Upper lobe of left lung (tissue), 6 donors: ENCODE measurements at regions not wholly inside any gene's neighbourhood (a gene's known extent, or its start where the extent isn't known, plus 50 kb on each side); places are given as distances from the start of the nearest gene placed in this dataset.

Experiments used
- ATAC-seq, 2 donors: fragments of 200-7000 bp; cut with Tn5 transposase; one replicate each; pipeline ENCODE4 v1.9.1; 2022; ENCODE audit warnings: mild to moderate bottlenecking in 2 of 2, moderate library complexity in 2 of 2; ENCODE audit not compliant: low FRiP score in 2 of 2
- DNase-seq, 2 donors: peaks; one replicate each; pipeline ENCODE4 v3.0.0-alpha.2; 2019 to 2020
- H3K27ac ChIP-seq, 4 donors: fragments of 200-600 bp; sonication (generic); one replicate each; pipeline ENCODE4 v1.5.1; 2016 to 2019
- H3K27me3 ChIP-seq, 4 donors: fragments of 200-600 bp; sonication (generic); one replicate each; pipeline ENCODE4 v1.5.1; 2017 to 2019
- H3K36me3 ChIP-seq, 4 donors: fragments of 200-600 bp; sonication (generic); one replicate each; pipeline ENCODE4 v1.5.1; 2016 to 2019
- H3K4me1 ChIP-seq, 4 donors: fragments of 200-600 bp; sonication (generic); one replicate each; pipeline ENCODE4 v1.5.1; 2018 to 2019
- H3K4me3 ChIP-seq, 4 donors: fragments of 200-600 bp; sonication (generic); one replicate each; pipeline ENCODE4 v1.5.1; 2017 to 2019; ENCODE audit warnings: mild to moderate bottlenecking in 2 of 4, moderate library complexity in 1 of 4
- H3K9me3 ChIP-seq, 4 donors: fragments of 200-600 bp; sonication (generic); one replicate each; pipeline ENCODE4 v1.5.1; 2018 to 2019
- EP300 ChIP-seq, 4 donors: sonication (generic); formaldehyde crosslinking; IDR thresholded peaks; one replicate each; pipeline ENCODE4 v1.5.1; 2017; ENCODE audit warnings: antibody characterized with exemption in 4 of 4, control low read depth in 2 of 4
- POLR2A ChIP-seq, 4 donors: fragments of 450-650 bp; IDR thresholded peaks; one replicate each; pipeline ENCODE4 v1.5.1; 2016 to 2017; ENCODE audit warnings: antibody characterized with exemption in 4 of 4, mild to moderate bottlenecking in 2 of 4
- POLR2AphosphoS5 ChIP-seq, 2 donors: sonication (generic); formaldehyde crosslinking; IDR thresholded peaks; one replicate each; pipeline ENCODE4 v1.5.1; 2017; ENCODE audit warnings: antibody characterized with exemption in 2 of 2
- WGBS, 2 donors: methylation state at CpG; one replicate each; pipeline ENCODE4 v1.1.5; 2017 to 2018; 5-methylcytosine and 5-hydroxymethylcytosine counted together
- TF ChIP-seq, protein P1 (sequence below), 6 experiments: fragments of 450-650 bp in 4 of 6; fragments of 200-600 bp in 2 of 6; sonication (generic) in 2 of 6; IDR thresholded peaks; one replicate each; pipeline ENCODE4 v1.5.1; 2016 to 2019; ENCODE audit warnings: antibody characterized with exemption in 6 of 6
- donor health status: DM: no; HTN: no; CAD: no; lungs with moderate emphysema.
- donor health status: DM: no; HTN: yes; CAD: no; lungs with severe emphysema.

DNA sequence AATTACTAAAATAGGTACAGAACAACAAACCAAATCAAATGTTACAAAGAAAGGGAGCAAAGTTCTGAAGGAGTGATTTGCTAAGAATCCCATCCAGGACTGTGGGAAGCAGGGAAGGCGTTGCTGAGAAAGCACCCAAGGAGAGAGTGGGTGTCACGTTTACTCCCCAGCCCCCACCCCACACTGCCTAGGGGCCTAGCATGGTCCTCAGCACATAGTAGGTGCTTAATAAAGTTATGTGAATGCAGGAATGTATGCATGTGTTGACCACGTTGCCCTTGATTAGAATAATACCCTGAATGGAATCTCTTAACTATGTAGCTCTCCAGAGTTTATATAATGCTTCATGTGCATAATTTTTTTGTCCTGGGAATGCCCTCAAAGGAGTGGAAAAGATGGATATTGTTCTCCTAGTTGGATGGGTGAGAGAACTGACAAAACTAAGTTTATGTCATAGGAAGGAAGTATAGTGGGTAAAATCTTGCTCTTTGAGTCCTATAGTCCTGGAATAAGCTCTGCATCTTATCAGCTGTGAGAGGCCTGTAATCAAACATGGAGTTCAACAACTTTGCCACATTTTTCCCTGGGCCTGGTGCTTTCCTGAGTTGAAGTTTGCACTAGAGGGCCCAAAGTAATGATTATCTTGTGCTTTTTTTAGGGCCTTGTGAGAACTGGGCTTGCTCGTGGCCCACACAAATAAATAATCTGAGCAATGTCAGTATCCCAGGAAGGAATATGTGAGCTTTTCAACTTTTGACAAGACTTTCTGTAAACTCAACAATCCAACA is 53.8 kb upstream of the LMO2 start:
- no peak for ATAC-seq
- 79% methylated on average over 4 of the region's 4 CpGs for WGBS, 2 donors
- H3K36me3 ChIP-seq = no peaks in the 10 kb centered on the region

DNA sequence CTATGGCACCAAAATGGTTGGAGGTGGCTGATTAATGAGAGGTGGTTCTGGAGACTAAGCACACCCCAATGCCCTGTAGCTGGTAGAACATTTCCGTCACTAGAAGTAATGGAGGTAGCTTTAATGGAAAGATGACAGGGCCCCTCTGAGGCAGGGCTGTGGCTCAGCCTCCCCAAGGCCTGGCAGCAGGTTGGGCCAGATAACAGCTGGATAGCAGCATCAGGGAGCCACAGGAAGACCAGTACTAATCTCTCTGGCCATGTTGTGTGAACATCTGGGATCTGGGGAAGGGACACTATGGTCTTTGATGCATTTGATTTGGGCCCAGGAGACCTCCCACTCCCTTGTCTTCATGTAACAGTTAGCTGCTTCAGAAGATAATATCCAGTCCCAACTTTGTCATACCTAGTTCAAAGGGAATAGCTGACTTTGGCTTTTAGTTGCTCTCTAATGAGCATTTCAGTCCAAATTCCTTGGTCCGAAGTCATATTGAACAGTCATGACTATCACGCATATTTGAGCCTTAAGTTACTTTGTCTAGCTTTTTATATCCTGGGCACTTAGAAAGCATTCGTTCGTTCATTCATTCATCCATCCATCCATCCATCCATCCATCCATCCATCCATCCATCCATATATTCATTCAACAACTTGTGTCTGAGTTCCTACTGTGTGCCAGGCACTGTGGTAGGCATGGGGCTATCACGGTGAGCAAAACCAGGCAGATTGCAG is 53.0 kb upstream of the LMO2 start:
- no peaks in the 10 kb centered on the region for H3K27me3 ChIP-seq
- H3K4me3 ChIP-seq = no peak overlapping the region
- H3K27ac ChIP-seq = no peak overlapping the region
- TF ChIP-seq POLR2A (IDR thresholded peaks at IDR 0.05) = no peak
- no peak for TF ChIP-seq EP300 (IDR thresholded peaks at IDR 0.05)
- TF ChIP-seq POLR2AphosphoS5 (IDR thresholded peaks at IDR 0.05) = no peak
- TF ChIP-seq, protein P1, sequence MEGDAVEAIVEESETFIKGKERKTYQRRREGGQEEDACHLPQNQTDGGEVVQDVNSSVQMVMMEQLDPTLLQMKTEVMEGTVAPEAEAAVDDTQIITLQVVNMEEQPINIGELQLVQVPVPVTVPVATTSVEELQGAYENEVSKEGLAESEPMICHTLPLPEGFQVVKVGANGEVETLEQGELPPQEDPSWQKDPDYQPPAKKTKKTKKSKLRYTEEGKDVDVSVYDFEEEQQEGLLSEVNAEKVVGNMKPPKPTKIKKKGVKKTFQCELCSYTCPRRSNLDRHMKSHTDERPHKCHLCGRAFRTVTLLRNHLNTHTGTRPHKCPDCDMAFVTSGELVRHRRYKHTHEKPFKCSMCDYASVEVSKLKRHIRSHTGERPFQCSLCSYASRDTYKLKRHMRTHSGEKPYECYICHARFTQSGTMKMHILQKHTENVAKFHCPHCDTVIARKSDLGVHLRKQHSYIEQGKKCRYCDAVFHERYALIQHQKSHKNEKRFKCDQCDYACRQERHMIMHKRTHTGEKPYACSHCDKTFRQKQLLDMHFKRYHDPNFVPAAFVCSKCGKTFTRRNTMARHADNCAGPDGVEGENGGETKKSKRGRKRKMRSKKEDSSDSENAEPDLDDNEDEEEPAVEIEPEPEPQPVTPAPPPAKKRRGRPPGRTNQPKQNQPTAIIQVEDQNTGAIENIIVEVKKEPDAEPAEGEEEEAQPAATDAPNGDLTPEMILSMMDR (IDR thresholded peaks at IDR 0.05) = no peak
- H3K4me1 ChIP-seq = peaks cover 0 to 21% (median 17%) of the 10 kb centered on the region in 4 donors
- DNase-seq (no peak), ATAC-seq (no peak)
- H3K9me3 ChIP-seq = no peaks in the 10 kb centered on the region
- H3K36me3 ChIP-seq = no peaks in the 10 kb centered on the region
- 93 to 97% methylated on average over 6 of the region's 6 CpGs for WGBS, 2 donors

More for the DNA sequence above, 53.8 kb upstream of the LMO2 start:
- H3K27ac ChIP-seq = no peak overlapping the region
- H3K4me3 ChIP-seq = no peak overlapping the region
- no peaks in the 10 kb centered on the region for H3K9me3 ChIP-seq
- H3K27me3 ChIP-seq = no peaks in the 10 kb centered on the region
- H3K4me1 ChIP-seq = peaks cover 0 to 21% (median 17%) of the 10 kb centered on the region in 4 donors
- TF ChIP-seq, protein P1 (IDR thresholded peaks at IDR 0.05) = no peak
- TF ChIP-seq EP300 (IDR thresholded peaks at IDR 0.05) (no peak), POLR2AphosphoS5 (IDR thresholded peaks at IDR 0.05) (no peak), POLR2A (IDR thresholded peaks at IDR 0.05) (no peak)
- DNase-seq = no peak

DNA sequence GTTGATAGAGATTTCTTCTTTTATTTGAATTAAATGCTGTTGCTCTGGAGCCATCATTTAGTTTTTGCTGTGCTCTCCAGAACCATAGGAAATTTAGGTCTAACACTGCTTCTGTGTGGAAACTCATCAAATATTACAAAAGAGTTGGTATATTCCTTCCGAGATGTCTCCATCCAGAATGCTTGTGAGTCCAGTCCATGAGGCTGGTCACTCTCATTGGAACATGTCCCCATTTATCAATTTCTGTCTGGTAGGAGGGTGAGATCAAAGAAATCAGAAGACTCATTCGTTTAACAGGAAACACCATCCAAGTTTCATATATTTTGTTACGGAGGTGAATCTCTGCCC is 52.4 kb upstream of the LMO2 start:
- H3K27ac ChIP-seq = no peak overlapping the region
- H3K4me3 ChIP-seq = no peak overlapping the region
- H3K4me1 ChIP-seq = peaks cover 0 to 21% (median 17%) of the 10 kb centered on the region in 4 donors
- DNase-seq = no peak
- no peaks in the 10 kb centered on the region for H3K9me3 ChIP-seq
- WGBS, 2 donors = 95 to 96% methylated on average over 3 of the region's 3 CpGs
- ATAC-seq = no peak
- no peaks in the 10 kb centered on the region for H3K36me3 ChIP-seq
- H3K27me3 ChIP-seq = no peaks in the 10 kb centered on the region
- TF ChIP-seq, protein P1 (IDR thresholded peaks at IDR 0.05) = no peak
- no peak for TF ChIP-seq POLR2AphosphoS5 (IDR thresholded peaks at IDR 0.05)
- TF ChIP-seq POLR2A (IDR thresholded peaks at IDR 0.05) = no peak
- no peak for TF ChIP-seq EP300 (IDR thresholded peaks at IDR 0.05)

DNA sequence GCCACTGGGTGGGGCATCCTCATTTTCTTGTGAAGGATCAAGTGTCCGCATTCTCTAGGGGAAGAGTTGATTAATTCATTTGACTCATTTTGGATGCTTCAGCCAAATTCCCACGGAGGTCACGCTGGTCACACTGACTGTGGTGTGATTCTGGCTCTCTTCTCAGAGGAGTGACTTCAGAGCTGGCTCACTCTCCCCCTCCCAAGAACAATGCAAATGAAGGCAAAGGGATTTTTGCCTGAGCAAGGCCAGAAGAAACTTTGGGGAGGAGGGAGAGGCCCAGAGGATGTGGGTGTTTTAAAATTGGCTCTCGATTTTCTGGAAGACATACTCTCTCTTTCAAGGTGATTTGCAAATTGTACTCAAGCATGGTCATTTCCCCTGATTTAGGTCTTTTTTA is 51.1 kb upstream of the LMO2 start:
- no peak for DNase-seq
- Histone ChIP-seq H3K9me3 (no peaks in the 10 kb centered on the region), H3K27ac (no peak overlapping the region), H3K27me3 (no peaks in the 10 kb centered on the region), H3K4me1 (peaks cover 0 to 21% (median 18%) of the 10 kb centered on the region in 4 donors), H3K36me3 (no peaks in the 10 kb centered on the region), H3K4me3 (no peak overlapping the region)
- ATAC-seq = peak in 1 of 2 donors; percentile 72
- 29 to 41% methylated on average over 4 of the region's 4 CpGs for WGBS, 2 donors
- no peak for TF ChIP-seq EP300 (IDR thresholded peaks at IDR 0.05)

DNA sequence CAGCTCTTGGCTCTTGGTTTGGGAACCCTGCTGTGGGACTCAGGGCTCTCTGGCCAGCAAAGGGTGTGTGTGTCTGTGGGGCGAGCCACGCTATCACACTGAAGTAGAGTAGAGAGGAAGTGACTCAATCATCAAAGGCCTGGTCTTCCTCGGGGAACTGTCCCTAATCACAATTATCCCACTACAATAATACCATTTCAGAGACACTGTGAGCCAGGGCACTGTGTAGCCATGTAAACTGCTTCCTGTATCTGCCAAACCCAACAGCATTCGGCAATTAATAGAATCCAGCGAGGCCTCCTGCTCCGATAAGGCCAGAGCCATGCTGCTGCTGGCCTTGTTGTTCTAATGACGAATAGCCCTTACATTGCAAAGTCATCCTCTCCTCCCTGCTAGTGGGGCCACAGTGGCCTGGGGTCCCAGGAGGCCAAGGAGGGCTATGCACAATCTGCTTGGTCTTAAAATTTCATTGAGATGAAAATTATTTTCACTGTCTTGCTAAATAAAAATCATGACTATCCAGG is 49.8 kb upstream of the LMO2 start:
- peaks cover 9 to 33% (median 30%) of the 10 kb centered on the region in 4 donors for H3K4me1 ChIP-seq
- ATAC-seq (peak; percentile 44 to 53), DNase-seq (no peak)
- H3K27me3 ChIP-seq = no peaks in the 10 kb centered on the region
- peak overlapping the region in 2 of 4 donors; percentile 42 to 53 for H3K27ac ChIP-seq
- no peak overlapping the region for H3K4me3 ChIP-seq
- 41 to 60% methylated on average over 6 to 7 of the region's 7 CpGs for WGBS, 2 donors
- H3K36me3 ChIP-seq = no peaks in the 10 kb centered on the region
- TF ChIP-seq EP300 (IDR thresholded peaks at IDR 0.05) = peak in 1 of 4 donors; percentile 15
- no peak for TF ChIP-seq POLR2A (IDR thresholded peaks at IDR 0.05)
- TF ChIP-seq POLR2AphosphoS5 (IDR thresholded peaks at IDR 0.05) = no peak
- H3K9me3 ChIP-seq = no peaks in the 10 kb centered on the region
